ENCODE measurements at regions not wholly inside any gene's neighbourhood (a gene's known extent, or its start where the extent isn't known, plus 50 kb on each side); places are given as distances from the start of the nearest gene placed in this dataset.
"Not testable (repeated sequence)": the region's sequence is repeated elsewhere in the genome, so short reads cannot be mapped to it uniquely, and the experiment has no call there.

- not testable (repeated sequence) for DNase-seq
Observed at GRCh38 chr2:176578292-176578691, 309.1 kb downstream of the MTX2 start.

- DNase-seq, result no peak
Observed at GRCh38 chr2:176579608-176580007, 310.4 kb downstream of the MTX2 start.

- DNase-seq, result no peak
Observed at GRCh38 chr2:176581557-176582165, 312.4 kb downstream of the MTX2 start.

- DNase-seq, result no peak
Observed at GRCh38 chr2:176582176-176582575, 312.9 kb downstream of the MTX2 start.

- DNase-seq, result peak; percentile 46
Observed at GRCh38 chr2:176582990-176583481, 313.8 kb downstream of the MTX2 start.

GRCh38 chr2:176583607-176584006 lies 314.4 kb downstream of the MTX2 start:
- DNase-seq, result peak; percentile 60

- no peak for DNase-seq
Observed at GRCh38 chr2:176584333-176584732, 315.1 kb downstream of the MTX2 start.

- no peak for DNase-seq
Observed at GRCh38 chr2:176585291-176585690, 316.0 kb downstream of the MTX2 start.

- DNase-seq, result no peak
Observed at GRCh38 chr2:176585791-176586190, 316.5 kb downstream of the MTX2 start.

- no peak for DNase-seq
Observed at GRCh38 chr2:176589287-176589686, 320.0 kb downstream of the MTX2 start.

- DNase-seq, result no peak
Observed at GRCh38 chr2:176589825-176590440, 320.7 kb downstream of the MTX2 start.

- no peak for DNase-seq
Observed at GRCh38 chr2:176592216-176592615, 323.0 kb downstream of the MTX2 start.

- no peak for DNase-seq
Observed at GRCh38 chr2:176595986-176596385, 326.7 kb downstream of the MTX2 start.

GRCh38 chr2:176597916-176598315 lies 328.7 kb downstream of the MTX2 start:
- DNase-seq, result no peak

GRCh38 chr2:176598351-176598750 lies 329.1 kb downstream of the MTX2 start:
- no peak for DNase-seq

GRCh38 chr2:176599796-176600485 lies 330.7 kb downstream of the MTX2 start:
- DNase-seq, result no peak

GRCh38 chr2:176601066-176601465 lies 331.8 kb downstream of the MTX2 start:
- DNase-seq, result no peak

GRCh38 chr2:176612036-176612435 lies 342.8 kb downstream of the MTX2 start:
- DNase-seq, result no peak

GRCh38 chr2:176612736-176613135 lies 343.5 kb downstream of the MTX2 start:
- DNase-seq, result no peak

- no peak for DNase-seq
Observed at GRCh38 chr2:176613323-176613987, 344.2 kb downstream of the MTX2 start.

- DNase-seq, result no peak
Observed at GRCh38 chr2:176614049-176614448, 344.8 kb downstream of the MTX2 start.

GRCh38 chr2:176614930-176615329 lies 345.7 kb downstream of the MTX2 start:
- DNase-seq, result no peak

GRCh38 chr2:176619504-176619903 lies 350.3 kb downstream of the MTX2 start:
- no peak for DNase-seq

- no peak for DNase-seq
Observed at GRCh38 chr2:176621350-176621749, 352.1 kb downstream of the MTX2 start.
